Neural crest cell (in vitro differentiated cells): ENCODE measurements at regions not wholly inside any gene's neighbourhood (a gene's known extent, or its start where the extent isn't known, plus 50 kb on each side); places are given as distances from the start of the nearest gene placed in this dataset.

Source experiments
- DNase-seq: peaks from one replicate; pipeline ENCODE4 v3.0.0; 2021; ENCODE audit warnings: low read depth, mixed read lengths, low spot score
- H3K27ac Mint-ChIP-seq: one replicate; pipeline ENCODE4 v1.8.0; 2021; ENCODE audit warnings: mild to moderate bottlenecking, mixed read lengths; ENCODE audit not compliant: unreplicated experiment
- H3K27me3 Mint-ChIP-seq: 2 replicates; pipeline ENCODE4 v1.8.0; 2021; ENCODE audit warnings: low read depth, mild to moderate bottlenecking, mixed read lengths
- H3K36me3 Mint-ChIP-seq: 2 replicates; pipeline ENCODE4 v1.8.0; 2021; ENCODE audit warnings: low read depth, mild to moderate bottlenecking, mixed read lengths
- H3K4me1 Mint-ChIP-seq: 2 replicates; pipeline ENCODE4 v1.8.0; 2021; ENCODE audit warnings: mixed read lengths
- H3K4me3 Mint-ChIP-seq: one replicate; pipeline ENCODE4 v1.8.0; 2021; ENCODE audit warnings: mild to moderate bottlenecking, mixed read lengths
- H3K9me3 Mint-ChIP-seq: 2 replicates; pipeline ENCODE4 v1.8.0; 2021; ENCODE audit warnings: mixed read lengths
- TF ChIP-seq, protein P1 (sequence below): fragments of 200-600 bp; sonication (generic); conservative IDR thresholded peaks from 2 replicates; pipeline ENCODE4 v1.5.0; 2021; ENCODE audit warnings: antibody characterized with exemption, mild to moderate bottlenecking

DNA sequence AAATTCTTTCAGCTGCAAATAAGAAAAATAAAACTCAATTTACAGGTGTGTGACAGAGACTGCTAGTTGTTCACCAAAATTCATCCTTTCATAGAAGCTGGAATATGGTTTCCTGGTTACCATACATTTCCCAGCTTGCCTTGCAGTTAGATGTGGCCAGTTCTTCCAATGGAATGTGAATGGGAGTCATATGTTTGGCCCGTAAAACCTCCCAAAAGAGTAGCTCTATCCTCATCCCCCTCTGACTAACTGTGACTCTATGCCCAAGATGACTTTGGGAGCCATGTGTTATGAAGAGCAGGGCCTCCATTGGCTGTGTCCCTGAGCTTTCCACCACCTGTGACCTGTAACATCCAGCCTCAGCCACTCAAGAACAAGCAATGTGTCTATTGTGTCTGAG is 90.6 kb upstream of the NGF start:
- no peaks in the 10 kb centered on the region for H3K4me1 Mint-ChIP-seq
- H3K4me3 Mint-ChIP-seq, result no peak overlapping the region
- no peaks in the 10 kb centered on the region for H3K27me3 Mint-ChIP-seq
- TF ChIP-seq, protein P1, sequence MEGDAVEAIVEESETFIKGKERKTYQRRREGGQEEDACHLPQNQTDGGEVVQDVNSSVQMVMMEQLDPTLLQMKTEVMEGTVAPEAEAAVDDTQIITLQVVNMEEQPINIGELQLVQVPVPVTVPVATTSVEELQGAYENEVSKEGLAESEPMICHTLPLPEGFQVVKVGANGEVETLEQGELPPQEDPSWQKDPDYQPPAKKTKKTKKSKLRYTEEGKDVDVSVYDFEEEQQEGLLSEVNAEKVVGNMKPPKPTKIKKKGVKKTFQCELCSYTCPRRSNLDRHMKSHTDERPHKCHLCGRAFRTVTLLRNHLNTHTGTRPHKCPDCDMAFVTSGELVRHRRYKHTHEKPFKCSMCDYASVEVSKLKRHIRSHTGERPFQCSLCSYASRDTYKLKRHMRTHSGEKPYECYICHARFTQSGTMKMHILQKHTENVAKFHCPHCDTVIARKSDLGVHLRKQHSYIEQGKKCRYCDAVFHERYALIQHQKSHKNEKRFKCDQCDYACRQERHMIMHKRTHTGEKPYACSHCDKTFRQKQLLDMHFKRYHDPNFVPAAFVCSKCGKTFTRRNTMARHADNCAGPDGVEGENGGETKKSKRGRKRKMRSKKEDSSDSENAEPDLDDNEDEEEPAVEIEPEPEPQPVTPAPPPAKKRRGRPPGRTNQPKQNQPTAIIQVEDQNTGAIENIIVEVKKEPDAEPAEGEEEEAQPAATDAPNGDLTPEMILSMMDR, result no peak
- H3K9me3 Mint-ChIP-seq, result no peaks in the 10 kb centered on the region
- H3K27ac Mint-ChIP-seq, result no peak overlapping the region
- H3K36me3 Mint-ChIP-seq, result no peaks in the 10 kb centered on the region
- no peak for DNase-seq

DNA sequence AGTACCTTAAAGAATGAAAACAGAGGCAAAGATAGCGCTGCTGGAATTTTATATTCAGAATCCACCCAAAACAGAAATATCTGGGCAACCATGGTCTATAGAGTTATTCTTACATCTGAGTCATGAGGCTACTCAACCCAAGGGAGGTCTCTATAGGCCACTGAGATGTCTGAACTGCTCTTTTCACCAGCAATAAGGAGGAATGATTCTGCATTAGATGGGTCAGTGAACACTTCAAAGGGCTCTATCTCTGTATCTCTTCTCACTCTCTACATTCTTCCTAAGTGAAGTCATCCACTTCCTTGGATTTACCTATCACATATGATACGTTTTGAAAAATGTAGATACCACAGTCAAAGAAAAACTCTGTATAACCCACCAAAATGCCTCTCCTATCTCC is 90.2 kb upstream of the NGF start:
- H3K4me1 Mint-ChIP-seq, result no peaks in the 10 kb centered on the region
- no peak overlapping the region for H3K27ac Mint-ChIP-seq

DNA sequence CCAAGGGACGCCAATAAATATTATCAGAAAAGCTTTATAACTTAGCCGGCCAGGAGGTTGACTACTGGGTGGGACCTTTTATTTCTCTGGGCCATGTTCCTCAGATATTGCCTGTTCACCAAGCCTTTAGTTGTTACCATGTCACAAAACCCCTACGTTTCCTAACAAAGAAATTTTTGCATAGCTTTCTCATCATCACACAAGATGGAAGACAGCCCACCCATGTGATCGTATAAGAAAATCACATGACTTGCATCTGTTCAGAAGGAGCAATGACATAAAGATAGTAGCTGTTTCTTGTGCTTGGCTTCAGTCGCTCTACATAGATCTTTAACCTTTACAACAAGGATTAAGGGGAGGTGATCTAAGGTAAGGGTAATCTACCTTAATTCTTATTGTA is 88.9 kb upstream of the NGF start:
- H3K9me3 Mint-ChIP-seq, result no peaks in the 10 kb centered on the region
- no peaks in the 10 kb centered on the region for H3K27me3 Mint-ChIP-seq
- H3K4me1 Mint-ChIP-seq, result no peaks in the 10 kb centered on the region
- H3K36me3 Mint-ChIP-seq, result no peaks in the 10 kb centered on the region
- H3K4me3 Mint-ChIP-seq, result no peak overlapping the region
- TF ChIP-seq, protein P1, result no peak
- no peak for DNase-seq
- no peak overlapping the region for H3K27ac Mint-ChIP-seq

More for the DNA sequence above, 90.2 kb upstream of the NGF start:
- Mint-ChIP-seq H3K9me3 (no peaks in the 10 kb centered on the region), H3K4me3 (no peak overlapping the region), H3K27me3 (no peaks in the 10 kb centered on the region), H3K36me3 (no peaks in the 10 kb centered on the region)
- DNase-seq, result no peak
- TF ChIP-seq, protein P1, result no peak

DNA sequence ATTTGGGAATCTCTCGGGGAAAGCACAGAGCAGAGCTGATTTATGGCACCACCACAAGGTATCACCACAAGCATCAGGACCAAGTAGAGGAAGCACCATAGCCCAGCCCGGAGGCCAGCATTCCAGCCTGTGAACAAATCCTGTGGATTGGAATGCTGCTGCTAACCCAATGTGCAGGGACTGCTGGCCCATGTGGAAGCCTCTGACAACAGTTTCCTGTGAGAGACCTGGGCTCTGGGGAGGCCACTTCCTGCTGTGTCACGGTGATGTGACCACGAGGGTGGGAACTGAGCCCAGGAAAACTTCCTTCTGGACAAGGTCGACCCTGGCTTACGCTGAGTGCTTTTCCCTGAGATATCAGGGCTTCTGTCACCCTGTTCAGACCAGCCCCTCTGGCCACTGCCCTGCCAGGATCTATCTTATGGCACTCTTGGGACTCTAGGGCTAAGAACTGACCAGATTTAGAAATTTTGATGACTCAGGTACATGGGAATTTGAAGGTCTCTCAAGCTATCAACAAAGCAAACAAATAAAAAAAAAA is 88.3 kb upstream of the NGF start:
- no peak overlapping the region for H3K27ac Mint-ChIP-seq
- H3K4me1 Mint-ChIP-seq, result no peaks in the 10 kb centered on the region
- no peak overlapping the region for H3K4me3 Mint-ChIP-seq
- H3K9me3 Mint-ChIP-seq, result no peaks in the 10 kb centered on the region
- no peak for DNase-seq
- no peaks in the 10 kb centered on the region for H3K27me3 Mint-ChIP-seq
- TF ChIP-seq, protein P1, result no peak
- no peaks in the 10 kb centered on the region for H3K36me3 Mint-ChIP-seq

DNA sequence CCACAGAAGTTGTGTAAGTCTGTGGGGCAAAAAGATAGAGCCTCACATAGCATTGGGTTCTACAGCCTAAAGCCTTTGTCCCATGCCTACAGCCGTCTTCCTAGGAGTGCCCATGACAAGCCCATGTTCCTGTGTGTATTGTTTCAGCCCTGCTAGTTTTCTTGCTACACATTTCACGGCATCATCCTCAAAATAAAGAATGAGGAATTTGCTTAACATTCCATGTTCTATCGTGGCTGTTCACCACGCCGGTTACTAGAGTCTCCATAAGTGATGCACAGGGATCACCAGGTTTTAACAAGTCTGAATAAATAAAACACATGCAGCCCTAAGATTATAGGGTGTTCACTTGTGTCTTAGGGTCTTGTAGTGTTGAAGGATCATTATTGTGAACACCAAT is 87.4 kb upstream of the NGF start:
- H3K4me1 Mint-ChIP-seq, result no peaks in the 10 kb centered on the region
- H3K9me3 Mint-ChIP-seq, result no peaks in the 10 kb centered on the region
- H3K27me3 Mint-ChIP-seq, result no peaks in the 10 kb centered on the region
- no peak for DNase-seq
- H3K27ac Mint-ChIP-seq, result no peak overlapping the region
- no peaks in the 10 kb centered on the region for H3K36me3 Mint-ChIP-seq
- TF ChIP-seq, protein P1, result no peak
- no peak overlapping the region for H3K4me3 Mint-ChIP-seq

DNA sequence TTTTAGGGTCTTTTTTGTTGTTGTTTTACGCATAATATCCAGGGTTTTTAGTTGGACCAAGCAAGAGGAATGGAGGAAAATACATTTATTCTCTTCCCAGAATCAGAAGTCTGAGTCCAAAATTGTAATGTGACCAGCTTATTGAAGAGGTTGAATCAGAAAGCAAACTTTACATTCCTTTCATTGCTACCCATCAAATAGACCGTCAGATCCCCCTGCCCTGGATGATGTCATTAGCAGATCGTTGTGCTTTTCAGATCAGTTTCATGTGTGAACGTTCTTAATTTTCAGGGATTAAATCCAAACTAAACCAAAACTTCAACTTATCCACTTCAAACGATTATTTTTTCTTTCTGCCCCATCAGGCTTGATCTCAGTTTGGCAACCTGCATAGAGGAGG is 85.7 kb upstream of the NGF start:
- Mint-ChIP-seq H3K36me3 (no peaks in the 10 kb centered on the region), H3K27me3 (no peaks in the 10 kb centered on the region), H3K27ac (no peak overlapping the region), H3K9me3 (no peaks in the 10 kb centered on the region), H3K4me1 (no peaks in the 10 kb centered on the region), H3K4me3 (no peak overlapping the region)
- TF ChIP-seq, protein P1, result no peak
- DNase-seq, result no peak
